BJ (cell line): ENCODE measurements at regions not wholly inside any gene's neighbourhood (a gene's known extent, or its start where the extent isn't known, plus 50 kb on each side); places are given as distances from the start of the nearest gene placed in this dataset.

Experiments used
- CTCF ChIA-PET: fragments of 350-600 bp; formaldehyde crosslinking; extraction: SDS; loops from one replicate; lab custom pipeline; 2021; ENCODE audit warnings: antibody characterized with exemption, inconsistent platforms; lab: Yijun Ruan, JAX
- POLR2A ChIA-PET: fragments of 300-600 bp; sonication (Branson Sonifier 250); formaldehyde crosslinking; extraction: SDS; loops from one replicate; lab custom pipeline; 2021; ENCODE audit warnings: antibody characterized with exemption; lab: Charles Lee
- DNase-seq: peaks from one replicate; pipeline ENCODE4 v3.0.0-alpha.2; 2011; ENCODE audit warnings: low read depth
- H3K27me3 ChIP-seq: 2 replicates; pipeline ENCODE4 v1.6.0; 2011; ENCODE audit warnings: low read length; ENCODE audit not compliant: control insufficient read depth, insufficient read depth
- H3K36me3 ChIP-seq: 2 replicates; pipeline ENCODE4 v1.5.1; 2011; ENCODE audit warnings: low read length; ENCODE audit not compliant: control insufficient read depth, insufficient read depth
- H3K4me3 ChIP-seq: 2 replicates; pipeline ENCODE4 v1.5.1; 2011; ENCODE audit warnings: low read depth, mild to moderate bottlenecking, control low read depth, low read length
- CTCF ChIP-seq: IDR thresholded peaks from 2 replicates; pipeline ENCODE4 v1.5.1; 2011; ENCODE audit warnings: low read depth, mild to moderate bottlenecking, control low read depth, inconsistent platforms, low read length, moderate library complexity; ENCODE audit not compliant: insufficient read depth

GRCh38 chr4:137707102-137707620 is 174.9 kb upstream of the PCDH18 start:
- CTCF ChIA-PET, result interaction anchor here (0.6 kb wide), 1 partner anchor 373 kb away, joined by 3 read pairs; no protein-coding TSS in a partner anchor
- H3K27me3 ChIP-seq, result no peaks in the 10 kb centered on the region
- no peak for DNase-seq
- no peak overlapping the region for H3K4me3 ChIP-seq
- POLR2A ChIA-PET, result no interaction called here
- TF ChIP-seq CTCF, result no peak
- H3K36me3 ChIP-seq, result no peaks in the 10 kb centered on the region

GRCh38 chr4:137705171-137705783 is 173.0 kb upstream of the PCDH18 start:
- ChIA-PET POLR2A (no interaction called here), CTCF (no interaction called here)
- H3K27me3 ChIP-seq, result no peaks in the 10 kb centered on the region
- H3K36me3 ChIP-seq, result no peaks in the 10 kb centered on the region
- TF ChIP-seq CTCF, result no peak
- no peak overlapping the region for H3K4me3 ChIP-seq
- DNase-seq, result peak; percentile 74

- TF ChIP-seq CTCF, result no peak
- Histone ChIP-seq H3K36me3 (no peaks in the 10 kb centered on the region), H3K4me3 (no peak overlapping the region), H3K27me3 (no peaks in the 10 kb centered on the region)
- no peak for DNase-seq
- ChIA-PET POLR2A (no interaction called here), CTCF (no interaction called here)
Measured at GRCh38 chr4:137703195-137703594, 170.9 kb upstream of the PCDH18 start.

GRCh38 chr4:137702512-137702911 is 170.2 kb upstream of the PCDH18 start:
- no peak for TF ChIP-seq CTCF

GRCh38 chr4:137701401-137701800 is 169.1 kb upstream of the PCDH18 start:
- DNase-seq, result no peak
- Histone ChIP-seq H3K4me3 (no peak overlapping the region), H3K27me3 (no peaks in the 10 kb centered on the region), H3K36me3 (no peaks in the 10 kb centered on the region)
- CTCF ChIA-PET, result interaction anchor here (0.5 kb wide), 1 partner anchor 17 kb away, joined by 3 read pairs; no protein-coding TSS in a partner anchor
- POLR2A ChIA-PET, result no interaction called here
- no peak for TF ChIP-seq CTCF

More at GRCh38 chr4:137702512-137702911, 170.2 kb upstream of the PCDH18 start:
- Histone ChIP-seq H3K36me3 (no peaks in the 10 kb centered on the region), H3K4me3 (no peak overlapping the region), H3K27me3 (no peaks in the 10 kb centered on the region)
- POLR2A ChIA-PET, result no interaction called here
- DNase-seq, result no peak
- CTCF ChIA-PET, result no interaction called here
